Activated CD4-positive, alpha-beta T cell treated with anti-CD3 and anti-CD28 coated beads for 36 hours (primary cell): ENCODE measurements at regions not wholly inside any gene's neighbourhood (a gene's known extent, or its start where the extent isn't known, plus 50 kb on each side); places are given as distances from the start of the nearest gene placed in this dataset.

Experiments
- ATAC-seq: fragments of 200-7000 bp; cut with Tn5 transposase; one replicate; pipeline ENCODE4 v1.10.0; 2021; ENCODE audit warnings: mild to moderate bottlenecking, moderate library complexity
- CTCF ChIA-PET: fragments of 350-600 bp; sonication (Branson Sonifier 250); formaldehyde crosslinking; loops from one replicate; lab custom pipeline; 2021; ENCODE audit warnings: antibody characterized with exemption; lab: Charles Lee
- POLR2A ChIA-PET: fragments of 350-600 bp; sonication (Branson Sonifier 250); formaldehyde crosslinking; loops from one replicate; lab custom pipeline; 2021; ENCODE audit warnings: antibody characterized with exemption, inconsistent platforms; lab: Charles Lee
- DNase-seq: peaks from one replicate; pipeline ENCODE4 v3.0.0-alpha.2; 2020
- H3K27ac Mint-ChIP-seq: one replicate; pipeline ENCODE4 v1.8.0; 2021; ENCODE audit warnings: mixed read lengths
- H3K27me3 Mint-ChIP-seq: one replicate; pipeline ENCODE4 v1.8.0; 2021; ENCODE audit warnings: mixed read lengths
- H3K36me3 Mint-ChIP-seq: one replicate; pipeline ENCODE4 v1.8.0; 2021; ENCODE audit warnings: low read depth, mixed read lengths
- H3K4me1 Mint-ChIP-seq: one replicate; pipeline ENCODE4 v1.8.0; 2021; ENCODE audit warnings: mixed read lengths
- H3K4me3 Mint-ChIP-seq: one replicate; pipeline ENCODE4 v1.8.0; 2021; ENCODE audit warnings: mild to moderate bottlenecking, moderate library complexity, mixed read lengths
- H3K9me3 Mint-ChIP-seq: one replicate; pipeline ENCODE4 v1.8.0; 2021; ENCODE audit warnings: low read depth, mixed read lengths
- intact Hi-C, 2 experiments: fragments of 100-400 bp; cut with DNase I in 1 of 2; cut with micrococcal nuclease in 1 of 2; formaldehyde crosslinking; loops; one replicate each; pipeline versions ENCODE4 v1.14.2 to v1.15.1; 2022 to 2024; cut with DNase I, micrococcal nuclease

GRCh38 chr10:64261676-64262075 lies 740.5 kb downstream of the REEP3 start:
- intact Hi-C loops = no loop called here
- Mint-ChIP-seq H3K27ac (no peak overlapping the region), H3K36me3 (no peaks in the 10 kb centered on the region), H3K4me1 (no peaks in the 10 kb centered on the region), H3K4me3 (no peak overlapping the region), H3K27me3 (no peaks in the 10 kb centered on the region), H3K9me3 (no peaks in the 10 kb centered on the region)
- CTCF ChIA-PET = no interaction called here
- no peak for ATAC-seq
- POLR2A ChIA-PET = no interaction called here
- no peak for DNase-seq

- intact Hi-C loops = no loop called here
- no peak for ATAC-seq
Measured at GRCh38 chr10:64265961-64266360, 744.8 kb downstream of the REEP3 start.

GRCh38 chr10:64271508-64271907 lies 750.3 kb downstream of the REEP3 start:
- Mint-ChIP-seq H3K4me1 (no peaks in the 10 kb centered on the region), H3K4me3 (no peak overlapping the region), H3K27ac (no peak overlapping the region), H3K27me3 (no peaks in the 10 kb centered on the region), H3K9me3 (no peaks in the 10 kb centered on the region), H3K36me3 (no peaks in the 10 kb centered on the region)
- ATAC-seq (no peak), DNase-seq (no peak)
- intact Hi-C loops = no loop called here
- ChIA-PET CTCF (no interaction called here), POLR2A (no interaction called here)

More at GRCh38 chr10:64265961-64266360, 744.8 kb downstream of the REEP3 start:
- POLR2A ChIA-PET = no interaction called here
- H3K27me3 Mint-ChIP-seq = no peaks in the 10 kb centered on the region
- H3K9me3 Mint-ChIP-seq = no peaks in the 10 kb centered on the region
- no peak overlapping the region for H3K27ac Mint-ChIP-seq
- H3K4me3 Mint-ChIP-seq = no peak overlapping the region
- no peaks in the 10 kb centered on the region for H3K36me3 Mint-ChIP-seq
- DNase-seq = no peak
- CTCF ChIA-PET = no interaction called here
- H3K4me1 Mint-ChIP-seq = no peaks in the 10 kb centered on the region

GRCh38 chr10:64271983-64272382 lies 750.8 kb downstream of the REEP3 start:
- intact Hi-C loops = no loop called here
- Mint-ChIP-seq H3K4me3 (no peak overlapping the region), H3K36me3 (no peaks in the 10 kb centered on the region), H3K9me3 (no peaks in the 10 kb centered on the region), H3K27me3 (no peaks in the 10 kb centered on the region), H3K4me1 (no peaks in the 10 kb centered on the region), H3K27ac (no peak overlapping the region)
- DNase-seq (no peak), ATAC-seq (no peak)
- ChIA-PET POLR2A (no interaction called here), CTCF (interaction anchor here (0.8 kb wide), 1 partner anchor 20 kb away, joined by 3 read pairs; no protein-coding TSS in a partner anchor)

GRCh38 chr10:64275001-64275400 lies 753.8 kb downstream of the REEP3 start:
- Mint-ChIP-seq H3K27ac (no peak overlapping the region), H3K9me3 (peaks cover 2% of the 10 kb centered on the region), H3K4me3 (no peak overlapping the region), H3K27me3 (no peaks in the 10 kb centered on the region), H3K36me3 (no peaks in the 10 kb centered on the region), H3K4me1 (no peaks in the 10 kb centered on the region)
- intact Hi-C loops = no loop called here
- CTCF ChIA-PET = no interaction called here
- ATAC-seq = no peak
- POLR2A ChIA-PET = no interaction called here
- DNase-seq = no peak

GRCh38 chr10:64275774-64276173 lies 754.6 kb downstream of the REEP3 start:
- no peaks in the 10 kb centered on the region for H3K27me3 Mint-ChIP-seq
- peaks cover 2% of the 10 kb centered on the region for H3K9me3 Mint-ChIP-seq
- POLR2A ChIA-PET = no interaction called here
- CTCF ChIA-PET = no interaction called here
- intact Hi-C loops = no loop called here
- DNase-seq (no peak), ATAC-seq (no peak)
- H3K27ac Mint-ChIP-seq = no peak overlapping the region
- H3K36me3 Mint-ChIP-seq = no peaks in the 10 kb centered on the region
- H3K4me3 Mint-ChIP-seq = no peak overlapping the region
- H3K4me1 Mint-ChIP-seq = no peaks in the 10 kb centered on the region

- Mint-ChIP-seq H3K36me3 (no peaks in the 10 kb centered on the region), H3K27ac (no peak overlapping the region), H3K27me3 (no peaks in the 10 kb centered on the region), H3K4me1 (no peaks in the 10 kb centered on the region), H3K9me3 (peaks cover 2% of the 10 kb centered on the region), H3K4me3 (no peak overlapping the region)
- no peak for DNase-seq
- ChIA-PET CTCF (no interaction called here), POLR2A (no interaction called here)
- intact Hi-C loops = no loop called here
- ATAC-seq = no peak
Measured at GRCh38 chr10:64277536-64277935, 756.3 kb downstream of the REEP3 start.

GRCh38 chr10:64283621-64284020 lies 762.4 kb downstream of the REEP3 start:
- Mint-ChIP-seq H3K9me3 (peaks cover 2% of the 10 kb centered on the region), H3K4me3 (no peak overlapping the region), H3K27ac (no peak overlapping the region), H3K4me1 (no peaks in the 10 kb centered on the region), H3K27me3 (no peaks in the 10 kb centered on the region), H3K36me3 (no peaks in the 10 kb centered on the region)
- DNase-seq = no peak
- intact Hi-C loops = no loop called here
- ChIA-PET POLR2A (no interaction called here), CTCF (no interaction called here)
- no peak for ATAC-seq

- POLR2A ChIA-PET = no interaction called here
- Mint-ChIP-seq H3K27ac (no peak overlapping the region), H3K27me3 (no peaks in the 10 kb centered on the region), H3K36me3 (no peaks in the 10 kb centered on the region), H3K4me1 (no peaks in the 10 kb centered on the region), H3K4me3 (no peak overlapping the region), H3K9me3 (no peaks in the 10 kb centered on the region)
- ATAC-seq = no peak
- no peak for DNase-seq
- CTCF ChIA-PET = no interaction called here
- intact Hi-C loops = no loop called here
Measured at GRCh38 chr10:64286533-64286932, 765.3 kb downstream of the REEP3 start.

- ChIA-PET POLR2A (no interaction called here), CTCF (no interaction called here)
- Mint-ChIP-seq H3K4me1 (no peaks in the 10 kb centered on the region), H3K27ac (no peak overlapping the region), H3K36me3 (no peaks in the 10 kb centered on the region), H3K9me3 (no peaks in the 10 kb centered on the region), H3K27me3 (no peaks in the 10 kb centered on the region), H3K4me3 (no peak overlapping the region)
- DNase-seq (no peak), ATAC-seq (no peak)
- intact Hi-C loops = no loop called here
Measured at GRCh38 chr10:64288404-64288803, 767.2 kb downstream of the REEP3 start.

GRCh38 chr10:64303566-64303965 lies 782.4 kb downstream of the REEP3 start:
- ChIA-PET CTCF (no interaction called here), POLR2A (no interaction called here)
- no peak for ATAC-seq
- DNase-seq = no peak
- no peaks in the 10 kb centered on the region for H3K36me3 Mint-ChIP-seq
- intact Hi-C loops = no loop called here
- no peak overlapping the region for H3K27ac Mint-ChIP-seq
- no peaks in the 10 kb centered on the region for H3K27me3 Mint-ChIP-seq
- no peaks in the 10 kb centered on the region for H3K4me1 Mint-ChIP-seq
- H3K9me3 Mint-ChIP-seq = no peaks in the 10 kb centered on the region
- no peak overlapping the region for H3K4me3 Mint-ChIP-seq

- ATAC-seq (no peak), DNase-seq (no peak)
- no peaks in the 10 kb centered on the region for H3K36me3 Mint-ChIP-seq
- no peaks in the 10 kb centered on the region for H3K9me3 Mint-ChIP-seq
- H3K27me3 Mint-ChIP-seq = no peaks in the 10 kb centered on the region
- intact Hi-C loops = no loop called here
- H3K27ac Mint-ChIP-seq = no peak overlapping the region
- H3K4me3 Mint-ChIP-seq = no peak overlapping the region
- POLR2A ChIA-PET = no interaction called here
- no peaks in the 10 kb centered on the region for H3K4me1 Mint-ChIP-seq
- CTCF ChIA-PET = no interaction called here
Measured at GRCh38 chr10:64306729-64307327, 785.6 kb downstream of the REEP3 start.

- Mint-ChIP-seq H3K4me1 (no peaks in the 10 kb centered on the region), H3K4me3 (no peak overlapping the region), H3K27ac (no peak overlapping the region), H3K27me3 (no peaks in the 10 kb centered on the region), H3K36me3 (no peaks in the 10 kb centered on the region), H3K9me3 (no peaks in the 10 kb centered on the region)
- intact Hi-C loops = no loop called here
- CTCF ChIA-PET = no interaction called here
- POLR2A ChIA-PET = no interaction called here
- ATAC-seq (no peak), DNase-seq (no peak)
Measured at GRCh38 chr10:64312876-64313275, 791.7 kb downstream of the REEP3 start.
